ENCODE measurements at regions not wholly inside any gene's neighbourhood (a gene's known extent, or its start where the extent isn't known, plus 50 kb on each side); places are given as distances from the start of the nearest gene placed in this dataset.

DNA sequence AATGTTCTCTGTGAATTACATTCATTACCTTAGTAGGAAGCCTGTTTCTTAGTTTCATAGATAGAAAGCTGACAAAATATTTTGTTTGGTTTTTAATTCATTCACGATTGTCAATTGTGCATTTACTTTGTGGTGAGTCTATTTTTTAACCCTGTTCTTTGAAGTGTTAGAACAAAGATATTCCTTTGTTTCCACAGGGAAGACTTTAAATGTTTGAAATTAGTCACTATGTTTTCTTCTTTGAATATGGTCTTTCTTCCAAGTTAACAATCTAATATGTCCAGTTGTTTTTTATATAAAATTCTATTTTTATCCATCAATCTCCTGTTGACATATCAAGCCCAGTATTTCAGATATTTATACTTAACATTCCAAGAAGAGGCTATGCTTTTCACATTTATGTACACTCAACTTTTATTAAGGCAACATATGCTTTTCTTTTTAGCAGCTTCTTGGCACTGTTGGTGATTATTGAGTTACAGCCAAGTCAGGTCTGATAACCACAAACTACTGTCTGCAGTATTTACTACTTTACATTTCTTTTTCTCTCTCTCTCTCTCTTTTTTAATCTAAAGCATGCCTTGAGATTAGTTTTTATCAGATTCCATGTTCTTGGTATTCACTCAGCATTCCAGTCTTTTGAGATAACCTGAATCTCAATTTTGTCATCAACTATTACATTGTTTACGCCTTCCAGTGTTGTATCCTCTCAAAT lies 812.8 kb upstream of the SLC10A2 start:
- DNase-seq (no peak), ATAC-seq (ENCODE audit: low FRiP score) (no peak)
- intact Hi-C loops (cut with DNase I), result no loop called here
- no peaks in the 10 kb centered on the region for H3K36me3 ChIP-seq (ENCODE audit: control insufficient read depth in 1 of 2, insufficient read depth in 2 of 2, low read length in 1 of 2)
- no peaks in the 10 kb centered on the region for H3K4me1 ChIP-seq (ENCODE audit: control insufficient read depth in 1 of 2, insufficient read depth in 2 of 2, low read length in 2 of 2)
- WGBS, 2 donors, result 47 to 49% methylated on average over 2 of the region's 2 CpGs
- H3K27ac ChIP-seq (ENCODE audit: low read depth in 1 of 2, low read length in 2 of 2), result no peak overlapping the region
- H3K27me3 ChIP-seq (ENCODE audit: control insufficient read depth in 1 of 2, insufficient read depth in 2 of 2, low read length in 1 of 2), result peaks cover 0 to 2% of the 10 kb centered on the region in 2 donors
- H3K9me3 ChIP-seq (ENCODE audit: control insufficient read depth, low read length), result no peaks in the 10 kb centered on the region
- H3K4me3 ChIP-seq (ENCODE audit: low read length in 2 of 2), result no peak overlapping the region

DNA sequence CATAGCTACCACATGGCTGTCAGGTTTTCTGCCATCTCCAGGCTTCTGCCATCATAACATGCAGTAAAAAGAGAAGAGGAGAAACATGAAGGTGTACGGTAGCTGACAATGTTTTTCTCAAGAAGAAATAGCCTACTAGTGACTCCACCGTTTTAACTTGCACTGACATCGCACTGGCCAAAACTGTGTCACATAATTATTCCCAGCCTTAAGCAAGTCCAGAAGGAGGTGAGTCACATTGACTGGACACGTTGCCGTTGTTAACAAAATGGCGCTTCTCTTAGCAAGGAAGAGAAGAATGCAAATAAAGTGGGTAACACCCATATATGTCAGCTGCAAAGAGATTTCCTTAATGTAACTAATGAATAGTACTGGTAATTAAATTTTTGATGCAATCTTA lies 810.4 kb upstream of the SLC10A2 start:
- intact Hi-C loops (cut with DNase I), result no loop called here
- Histone ChIP-seq H3K36me3 (ENCODE audit: control insufficient read depth in 1 of 2, insufficient read depth in 2 of 2, low read length in 1 of 2) (no peaks in the 10 kb centered on the region), H3K27ac (ENCODE audit: low read depth in 1 of 2, low read length in 2 of 2) (no peak overlapping the region), H3K4me1 (ENCODE audit: control insufficient read depth in 1 of 2, insufficient read depth in 2 of 2, low read length in 2 of 2) (no peaks in the 10 kb centered on the region), H3K9me3 (ENCODE audit: control insufficient read depth, low read length) (no peaks in the 10 kb centered on the region), H3K4me3 (ENCODE audit: low read length in 2 of 2) (no peak overlapping the region), H3K27me3 (ENCODE audit: control insufficient read depth in 1 of 2, insufficient read depth in 2 of 2, low read length in 1 of 2) (no peaks in the 10 kb centered on the region)
- no peak for DNase-seq
- WGBS, 2 donors, result 85 to 94% methylated on average over 6 of the region's 6 CpGs
- no peak for ATAC-seq (ENCODE audit: low FRiP score)

DNA sequence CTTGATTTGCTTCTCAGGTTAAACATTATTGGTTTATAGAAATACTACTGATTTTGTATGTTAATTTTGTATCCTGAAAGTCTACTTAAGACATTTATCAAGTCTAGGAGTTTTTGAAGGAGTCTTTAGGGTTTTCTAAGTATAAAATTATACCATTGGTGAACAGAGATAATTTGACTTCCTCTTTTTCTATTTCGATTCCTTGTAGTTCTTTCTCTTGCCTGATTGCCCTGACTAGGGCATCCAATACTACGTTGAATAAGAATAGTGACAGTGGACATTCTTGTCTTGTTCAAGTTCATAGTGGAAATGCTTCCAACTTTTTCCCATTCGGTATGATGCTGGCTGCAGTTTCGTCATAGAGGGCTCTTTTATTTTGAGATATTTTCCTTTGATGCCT lies 807.5 kb upstream of the SLC10A2 start:
- Histone ChIP-seq H3K36me3 (ENCODE audit: control insufficient read depth in 1 of 2, insufficient read depth in 2 of 2, low read length in 1 of 2) (no peaks in the 10 kb centered on the region), H3K27ac (ENCODE audit: low read depth in 1 of 2, low read length in 2 of 2) (no peak overlapping the region), H3K27me3 (ENCODE audit: control insufficient read depth in 1 of 2, insufficient read depth in 2 of 2, low read length in 1 of 2) (no peaks in the 10 kb centered on the region), H3K9me3 (ENCODE audit: control insufficient read depth, low read length) (no peaks in the 10 kb centered on the region), H3K4me1 (ENCODE audit: control insufficient read depth in 1 of 2, insufficient read depth in 2 of 2, low read length in 2 of 2) (no peaks in the 10 kb centered on the region), H3K4me3 (ENCODE audit: low read length in 2 of 2) (no peak overlapping the region)
- DNase-seq, result no peak
- intact Hi-C loops (cut with DNase I), result no loop called here
- ATAC-seq (ENCODE audit: low FRiP score), result no peak
- WGBS, 2 donors, result 62 to 87% methylated on average over 4 of the region's 4 CpGs

DNA sequence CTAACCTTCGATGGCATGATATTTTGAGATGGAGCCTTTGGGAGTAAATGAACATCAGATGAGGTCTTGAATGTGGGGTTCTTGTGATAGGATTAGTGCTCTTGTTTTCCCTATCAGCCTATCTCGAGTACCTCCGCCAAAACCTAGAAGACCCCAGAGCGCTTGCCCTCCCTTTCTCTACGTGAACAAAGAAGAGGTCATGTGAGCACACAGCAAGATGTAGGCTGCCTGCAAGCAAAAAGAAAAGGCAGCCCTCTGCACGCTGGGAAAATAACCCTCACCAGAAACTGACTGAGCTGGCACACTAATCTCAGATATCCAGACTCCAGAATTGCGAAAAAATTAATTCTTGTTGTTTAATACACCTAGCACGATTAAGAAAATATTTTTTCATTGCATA lies 799.8 kb upstream of the SLC10A2 start:
- Histone ChIP-seq H3K27ac (ENCODE audit: low read depth in 1 of 2, low read length in 2 of 2) (no peak overlapping the region), H3K4me3 (ENCODE audit: low read length in 2 of 2) (no peak overlapping the region), H3K9me3 (ENCODE audit: control insufficient read depth, low read length) (no peaks in the 10 kb centered on the region), H3K36me3 (ENCODE audit: control insufficient read depth in 1 of 2, insufficient read depth in 2 of 2, low read length in 1 of 2) (no peaks in the 10 kb centered on the region), H3K4me1 (ENCODE audit: control insufficient read depth in 1 of 2, insufficient read depth in 2 of 2, low read length in 2 of 2) (no peaks in the 10 kb centered on the region), H3K27me3 (ENCODE audit: control insufficient read depth in 1 of 2, insufficient read depth in 2 of 2, low read length in 1 of 2) (no peaks in the 10 kb centered on the region)
- ATAC-seq (ENCODE audit: low FRiP score), result no peak
- no peak for DNase-seq
- 79 to 83% methylated on average over 8 of the region's 8 CpGs for whole genome bisulfite sequencing, 2 donors
- intact Hi-C loops (cut with DNase I), result no loop called here

DNA sequence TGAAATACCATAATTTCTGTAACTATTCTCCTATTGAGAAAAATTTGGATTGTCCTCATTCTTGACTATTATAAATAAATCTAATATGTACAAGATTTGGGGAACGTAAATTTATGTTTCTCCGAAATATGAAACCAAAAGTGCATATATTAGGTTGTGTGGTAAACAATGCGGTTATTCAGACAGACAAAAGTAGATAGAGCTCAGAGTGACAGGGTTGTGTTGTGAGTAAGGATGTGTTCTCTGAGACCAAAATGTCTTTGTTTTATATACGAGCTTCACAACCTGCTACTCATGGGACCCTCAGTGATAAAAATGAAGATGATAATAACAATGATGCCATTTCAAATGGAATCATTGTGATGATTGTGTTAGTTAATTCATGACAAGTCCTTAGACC lies 796.3 kb upstream of the SLC10A2 start:
- H3K27me3 ChIP-seq (ENCODE audit: control insufficient read depth in 1 of 2, insufficient read depth in 2 of 2, low read length in 1 of 2), result no peaks in the 10 kb centered on the region
- ATAC-seq (ENCODE audit: low FRiP score), result no peak
- no peaks in the 10 kb centered on the region for H3K36me3 ChIP-seq (ENCODE audit: control insufficient read depth in 1 of 2, insufficient read depth in 2 of 2, low read length in 1 of 2)
- H3K4me1 ChIP-seq (ENCODE audit: control insufficient read depth in 1 of 2, insufficient read depth in 2 of 2, low read length in 2 of 2), result no peaks in the 10 kb centered on the region
- no peak for DNase-seq
- H3K4me3 ChIP-seq (ENCODE audit: low read length in 2 of 2), result no peak overlapping the region
- no peaks in the 10 kb centered on the region for H3K9me3 ChIP-seq (ENCODE audit: control insufficient read depth, low read length)
- intact Hi-C loops (cut with DNase I), result no loop called here
- H3K27ac ChIP-seq (ENCODE audit: low read depth in 1 of 2, low read length in 2 of 2), result no peak overlapping the region
- WGBS, 2 donors, result 92 to 94% methylated on average over 4 of the region's 4 CpGs

DNA sequence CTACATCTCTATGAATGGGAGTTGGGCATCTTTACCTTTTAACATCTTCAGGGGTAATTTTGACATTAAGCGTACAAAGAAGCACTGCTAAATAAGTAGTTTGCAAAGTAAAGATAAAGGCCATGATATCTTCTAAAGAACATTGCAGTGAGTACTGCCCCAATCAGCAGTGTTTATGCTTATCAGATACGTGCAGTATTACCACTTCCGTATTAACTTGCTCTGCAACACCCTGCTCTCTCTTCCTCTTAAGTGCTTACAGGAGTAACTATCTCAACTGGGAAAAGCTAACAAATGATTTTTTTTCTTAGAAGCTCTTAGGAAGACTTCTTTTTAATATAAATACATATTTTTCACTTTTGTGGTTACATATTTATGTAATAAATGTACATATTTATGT lies 793.7 kb upstream of the SLC10A2 start:
- no peaks in the 10 kb centered on the region for H3K36me3 ChIP-seq (ENCODE audit: control insufficient read depth in 1 of 2, insufficient read depth in 2 of 2, low read length in 1 of 2)
- DNase-seq, result no peak
- WGBS, 2 donors, result 80 to 84% methylated on average over 3 of the region's 3 CpGs
- H3K27me3 ChIP-seq (ENCODE audit: control insufficient read depth in 1 of 2, insufficient read depth in 2 of 2, low read length in 1 of 2), result no peaks in the 10 kb centered on the region
- no peak overlapping the region for H3K27ac ChIP-seq (ENCODE audit: low read depth in 1 of 2, low read length in 2 of 2)
- H3K4me3 ChIP-seq (ENCODE audit: low read length in 2 of 2), result no peak overlapping the region
- no peak for ATAC-seq (ENCODE audit: low FRiP score)
- no peaks in the 10 kb centered on the region for H3K9me3 ChIP-seq (ENCODE audit: control insufficient read depth, low read length)
- intact Hi-C loops (cut with DNase I), result no loop called here
- H3K4me1 ChIP-seq (ENCODE audit: control insufficient read depth in 1 of 2, insufficient read depth in 2 of 2, low read length in 2 of 2), result no peaks in the 10 kb centered on the region

DNA sequence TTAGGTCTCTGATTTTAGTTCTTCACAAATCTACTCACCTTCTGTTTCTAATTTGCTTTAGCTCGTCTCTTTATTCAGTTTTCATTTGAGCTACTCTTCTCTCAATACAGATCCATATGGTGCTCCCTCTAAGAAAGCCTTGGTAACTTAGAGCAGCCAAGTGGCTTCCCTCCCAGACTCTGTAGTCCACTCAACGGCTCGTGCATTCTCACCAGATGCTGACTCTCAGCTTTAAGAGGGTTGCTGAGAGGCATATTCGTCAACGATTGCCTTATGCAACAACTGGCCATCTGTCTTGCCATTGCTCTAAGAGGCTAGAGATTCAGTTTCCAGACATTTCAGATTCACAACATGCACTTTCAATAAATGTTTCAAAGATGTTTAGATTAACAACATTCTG lies 785.8 kb upstream of the SLC10A2 start:
- no peaks in the 10 kb centered on the region for H3K4me1 ChIP-seq (ENCODE audit: control insufficient read depth in 1 of 2, insufficient read depth in 2 of 2, low read length in 2 of 2)
- WGBS, 2 donors, result 51 to 71% methylated on average over 5 of the region's 5 CpGs

DNA sequence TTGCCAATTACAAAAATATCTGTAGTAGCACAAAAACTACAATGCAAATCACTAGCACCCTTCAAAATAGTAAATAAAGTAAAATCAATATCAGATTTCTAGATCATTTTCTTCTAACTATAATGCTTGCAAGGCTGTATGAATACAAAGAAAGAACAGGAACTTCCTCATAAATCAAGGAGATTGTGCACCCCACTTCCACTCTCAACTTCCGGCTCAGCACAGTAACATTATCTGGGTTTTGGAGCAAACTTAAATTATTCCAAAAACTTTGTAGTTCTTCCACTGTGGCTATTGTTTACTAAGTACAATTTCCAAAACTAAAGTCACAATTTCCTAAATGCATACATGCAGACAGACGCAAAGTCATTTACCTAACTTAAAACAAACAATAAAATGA lies 778.3 kb upstream of the SLC10A2 start:
- DNase-seq (no peak), ATAC-seq (ENCODE audit: low FRiP score) (no peak)
- Histone ChIP-seq H3K4me1 (ENCODE audit: control insufficient read depth in 1 of 2, insufficient read depth in 2 of 2, low read length in 2 of 2) (no peaks in the 10 kb centered on the region), H3K4me3 (ENCODE audit: low read length in 2 of 2) (no peak overlapping the region), H3K27me3 (ENCODE audit: control insufficient read depth in 1 of 2, insufficient read depth in 2 of 2, low read length in 1 of 2) (no peaks in the 10 kb centered on the region), H3K27ac (ENCODE audit: low read depth in 1 of 2, low read length in 2 of 2) (no peak overlapping the region), H3K9me3 (ENCODE audit: control insufficient read depth, low read length) (no peaks in the 10 kb centered on the region), H3K36me3 (ENCODE audit: control insufficient read depth in 1 of 2, insufficient read depth in 2 of 2, low read length in 1 of 2) (no peaks in the 10 kb centered on the region)
- WGBS, 2 donors, result 57 to 58% methylated on average over 2 of the region's 2 CpGs
- intact Hi-C loops (cut with DNase I), result no loop called here

More for the DNA sequence above, 785.8 kb upstream of the SLC10A2 start:
- H3K4me3 ChIP-seq (ENCODE audit: low read length in 2 of 2), result no peak overlapping the region
- no peak for DNase-seq
- intact Hi-C loops (cut with DNase I), result no loop called here
- no peak overlapping the region for H3K27ac ChIP-seq (ENCODE audit: low read depth in 1 of 2, low read length in 2 of 2)
- H3K9me3 ChIP-seq (ENCODE audit: control insufficient read depth, low read length), result no peaks in the 10 kb centered on the region
- H3K36me3 ChIP-seq (ENCODE audit: control insufficient read depth in 1 of 2, insufficient read depth in 2 of 2, low read length in 1 of 2), result no peaks in the 10 kb centered on the region
- no peak for ATAC-seq (ENCODE audit: low FRiP score)
- H3K27me3 ChIP-seq (ENCODE audit: control insufficient read depth in 1 of 2, insufficient read depth in 2 of 2, low read length in 1 of 2), result no peaks in the 10 kb centered on the region

DNA sequence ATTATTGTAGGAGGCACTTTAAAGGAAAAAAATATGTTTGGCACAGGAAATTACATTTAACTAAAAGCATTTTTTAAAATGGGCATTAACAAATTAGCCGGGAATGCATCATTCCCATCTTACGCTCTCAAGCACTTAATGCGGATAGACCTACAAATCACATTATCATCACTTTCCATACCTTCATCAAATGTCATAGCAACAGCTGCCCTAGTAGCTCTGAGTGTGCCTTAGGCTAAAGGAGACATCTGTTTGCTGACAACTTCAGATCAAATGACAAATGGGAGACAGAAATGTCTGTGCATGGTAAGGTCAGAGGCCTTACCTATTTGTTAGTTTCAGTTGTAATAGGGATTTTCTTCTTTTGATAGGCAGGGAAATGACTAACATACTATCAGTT lies 773.2 kb upstream of the SLC10A2 start:
- ATAC-seq (ENCODE audit: low FRiP score) (no peak), DNase-seq (no peak)
- 61 to 72% methylated on average over 3 of the region's 3 CpGs for WGBS, 2 donors
- Histone ChIP-seq H3K36me3 (ENCODE audit: control insufficient read depth in 1 of 2, insufficient read depth in 2 of 2, low read length in 1 of 2) (no peaks in the 10 kb centered on the region), H3K4me1 (ENCODE audit: control insufficient read depth in 1 of 2, insufficient read depth in 2 of 2, low read length in 2 of 2) (no peaks in the 10 kb centered on the region), H3K27me3 (ENCODE audit: control insufficient read depth in 1 of 2, insufficient read depth in 2 of 2, low read length in 1 of 2) (no peaks in the 10 kb centered on the region), H3K27ac (ENCODE audit: low read depth in 1 of 2, low read length in 2 of 2) (no peak overlapping the region), H3K9me3 (ENCODE audit: control insufficient read depth, low read length) (no peaks in the 10 kb centered on the region), H3K4me3 (ENCODE audit: low read length in 2 of 2) (no peak overlapping the region)
- intact Hi-C loops (cut with DNase I), result no loop called here

All from aorta (tissue), 5 donors.